GM19238 (cell line): ENCODE measurements at regions not wholly inside any gene's neighbourhood (a gene's known extent, or its start where the extent isn't known, plus 50 kb on each side); places are given as distances from the start of the nearest gene placed in this dataset.
"Not testable (repeated sequence)": the region's sequence is repeated elsewhere in the genome, so short reads cannot be mapped to it uniquely, and the experiment has no call there.

ENCODE experiments used
- DNase-seq: peaks from one replicate; pipeline ENCODE4 v3.0.0; 2011; ENCODE audit warnings: low spot score; ENCODE audit not compliant: insufficient read length

GRCh38 chr1:4118746-4119515, 218.9 kb upstream of the C1orf174 start:
- DNase-seq = no peak

- DNase-seq = no peak
Observed at GRCh38 chr1:4119516-4120220, 219.6 kb upstream of the C1orf174 start.

GRCh38 chr1:4120557-4121292, 220.7 kb upstream of the C1orf174 start:
- no peak for DNase-seq

- no peak for DNase-seq
Observed at GRCh38 chr1:4121293-4121684, 221.2 kb upstream of the C1orf174 start.

- DNase-seq = no peak
Observed at GRCh38 chr1:4121834-4122512, 221.9 kb upstream of the C1orf174 start.

GRCh38 chr1:4122513-4123160, 222.6 kb upstream of the C1orf174 start:
- no peak for DNase-seq

GRCh38 chr1:4124631-4125145, 224.6 kb upstream of the C1orf174 start:
- DNase-seq = no peak

GRCh38 chr1:4126251-4126650, 226.2 kb upstream of the C1orf174 start:
- DNase-seq = no peak

- no peak for DNase-seq
Observed at GRCh38 chr1:4126731-4127591, 226.9 kb upstream of the C1orf174 start.

GRCh38 chr1:4127592-4128140, 227.6 kb upstream of the C1orf174 start:
- no peak for DNase-seq

GRCh38 chr1:4128616-4129015, 228.5 kb upstream of the C1orf174 start:
- no peak for DNase-seq

GRCh38 chr1:4129693-4130092, 229.6 kb upstream of the C1orf174 start:
- DNase-seq = no peak

- DNase-seq = no peak
Observed at GRCh38 chr1:4130096-4130495, 230.0 kb upstream of the C1orf174 start.

- DNase-seq = no peak
Observed at GRCh38 chr1:4131734-4132133, 231.7 kb upstream of the C1orf174 start.

GRCh38 chr1:4132352-4133296, 232.6 kb upstream of the C1orf174 start:
- no peak for DNase-seq

GRCh38 chr1:4133297-4133938, 233.3 kb upstream of the C1orf174 start:
- no peak for DNase-seq

- no peak for DNase-seq
Observed at GRCh38 chr1:4133939-4134321, 233.9 kb upstream of the C1orf174 start.

GRCh38 chr1:4135853-4136252, 235.8 kb upstream of the C1orf174 start:
- not testable (repeated sequence) for DNase-seq
